IMR-90 (cell line): ENCODE measurements at regions not wholly inside any gene's neighbourhood (a gene's known extent, or its start where the extent isn't known, plus 50 kb on each side); places are given as distances from the start of the nearest gene placed in this dataset.

Source experiments
- ATAC-seq: fragments of 200-7000 bp; cut with Tn5 transposase; 2 replicates; pipeline ENCODE4 v1.9.1; 2020; ENCODE audit warnings: low read depth, mild to moderate bottlenecking, moderate library complexity
- BruUV-seq: library from RNA; stranded (reverse); fragments of 400-500 nt; replicated peaks from 2 replicates; lab custom pipeline; 2021; lab: Mats Ljungman, UMichigan
- CTCF ChIA-PET: fragments of 300-600 bp; formaldehyde crosslinking; extraction: SDS; loops from one replicate; lab custom pipeline; 2021; ENCODE audit warnings: antibody characterized with exemption; lab: Yijun Ruan, JAX
- POLR2A ChIA-PET: fragments of 300-600 bp; sonication (Branson Sonifier 250); formaldehyde crosslinking; loops from one replicate; lab custom pipeline; 2022; ENCODE audit warnings: antibody characterized with exemption; ENCODE audit not compliant: unreplicated experiment; lab: Charles Lee
- DNase-seq: peaks from one replicate; pipeline ENCODE4 v3.0.0; 2013
- H2AFZ ChIP-seq: replicated peaks from 2 replicates; pipeline ENCODE3; 2013; ENCODE audit warnings: low read length, mild to moderate bottlenecking; ENCODE audit not compliant: poor library complexity
- H2AK5ac ChIP-seq: 2 replicates; pipeline ENCODE4 v1.6.1; 2013; ENCODE audit warnings: low read depth, low read length, inconsistent platforms
- H2AK9ac ChIP-seq: replicated peaks from 2 replicates; pipeline ENCODE3; 2013; ENCODE audit warnings: mild to moderate bottlenecking, low read depth, low read length, moderate library complexity; ENCODE audit not compliant: poor library complexity
- H2BK120ac ChIP-seq: 2 replicates; pipeline ENCODE4 v1.6.1; 2013; ENCODE audit warnings: low read depth, low read length, inconsistent platforms
- H2BK15ac ChIP-seq: 3 replicates; pipeline ENCODE4 v1.6.1; 2013; ENCODE audit warnings: low read depth, low read length, inconsistent platforms
- H2BK20ac ChIP-seq: 2 replicates; pipeline ENCODE4 v1.6.1; 2013; ENCODE audit warnings: low read depth, mild to moderate bottlenecking, inconsistent platforms, low read length, moderate library complexity
- H2BK5ac ChIP-seq: 2 replicates; pipeline ENCODE4 v1.6.1; 2013; ENCODE audit warnings: mild to moderate bottlenecking, low read depth, low read length, inconsistent platforms; ENCODE audit not compliant: poor library complexity, severe bottlenecking
- H3K14ac ChIP-seq: replicated peaks from 2 replicates; pipeline ENCODE4 v1.6.1; 2013; ENCODE audit warnings: low read depth, low read length, inconsistent platforms
- H3K18ac ChIP-seq: 2 replicates; pipeline ENCODE4 v1.6.1; 2013; ENCODE audit warnings: low read depth, low read length, control low read depth
- H3K23ac ChIP-seq: 2 replicates; pipeline ENCODE4 v1.6.1; 2013; ENCODE audit warnings: low read depth, low read length, inconsistent platforms
- H3K27ac ChIP-seq: 2 replicates; pipeline ENCODE4 v1.5.1; 2013; ENCODE audit warnings: mild to moderate bottlenecking, control low read depth, low read length; ENCODE audit not compliant: insufficient read depth
- H3K27me3 ChIP-seq: 2 replicates; pipeline ENCODE4 v1.6.1; 2013; ENCODE audit warnings: low read length; ENCODE audit not compliant: control insufficient read depth, insufficient read depth
- H3K36me3 ChIP-seq: 2 replicates; pipeline ENCODE4 v1.6.1; 2013; ENCODE audit warnings: low read length, mixed read lengths; ENCODE audit not compliant: control insufficient read depth, insufficient read depth
- H3K4ac ChIP-seq: 2 replicates; pipeline ENCODE4 v1.6.1; 2013; ENCODE audit warnings: low read depth, low read length, inconsistent platforms
- H3K4me1 ChIP-seq: 2 replicates; pipeline ENCODE4 v1.6.1; 2013; ENCODE audit warnings: low read length, mixed read lengths; ENCODE audit not compliant: control insufficient read depth, insufficient read depth
- H3K4me2 ChIP-seq: 2 replicates; pipeline ENCODE4 v1.6.1; 2013; ENCODE audit warnings: low read depth, mild to moderate bottlenecking, control low read depth, low read length, moderate library complexity
- H3K4me3 ChIP-seq: 2 replicates; pipeline ENCODE4 v1.5.1; 2013; ENCODE audit warnings: low read depth, mild to moderate bottlenecking, control low read depth, low read length, moderate library complexity; ENCODE audit not compliant: insufficient read depth
- H3K56ac ChIP-seq: 2 replicates; pipeline ENCODE4 v1.6.1; 2013; ENCODE audit warnings: low read length, inconsistent platforms; ENCODE audit not compliant: insufficient read depth; ENCODE audit errors: extremely low read depth
- H3K79me1 ChIP-seq, 2 experiments: 2 replicates each; pipeline ENCODE4 v1.6.1; 2013; ENCODE audit warnings: low read length in 2 of 2, inconsistent platforms in 1 of 2, low read depth in 1 of 2
- H3K9ac ChIP-seq: 2 replicates; pipeline ENCODE4 v1.6.1; 2013; ENCODE audit warnings: low read depth, low read length, control low read depth
- H3K9me1 ChIP-seq: 2 replicates; pipeline ENCODE4 v1.6.1; 2013; ENCODE audit warnings: low read length, inconsistent platforms; ENCODE audit not compliant: insufficient read depth
- H3K9me3 ChIP-seq: 2 replicates; pipeline ENCODE4 v1.6.1; 2013; ENCODE audit warnings: low read length; ENCODE audit not compliant: control insufficient read depth, insufficient read depth
- H4K20me1 ChIP-seq: 2 replicates; pipeline ENCODE4 v1.6.1; 2013; ENCODE audit warnings: low read length, inconsistent platforms; ENCODE audit not compliant: insufficient read depth
- H4K5ac ChIP-seq: 2 replicates; pipeline ENCODE4 v1.6.1; 2013; ENCODE audit warnings: mild to moderate bottlenecking, low read depth, low read length, control low read depth
- H4K8ac ChIP-seq, 2 experiments: 2 replicates each; pipeline ENCODE4 v1.6.1; 2013; ENCODE audit warnings: low read depth in 2 of 2, low read length in 2 of 2, control low read depth in 1 of 2, inconsistent platforms in 1 of 2
- H4K91ac ChIP-seq: 2 replicates; pipeline ENCODE4 v1.6.1; 2013; ENCODE audit warnings: low read depth, low read length, inconsistent platforms; ENCODE audit not compliant: insufficient read depth
- CEBPB ChIP-seq: IDR thresholded peaks from 2 replicates; pipeline ENCODE4 v1.6.1; 2012; ENCODE audit warnings: low read depth, low read length, improper control_type of control experiment
- MAFK ChIP-seq: IDR thresholded peaks from 2 replicates; pipeline ENCODE4 v1.6.1; 2012; ENCODE audit warnings: low read depth, low read length, improper control_type of control experiment
- MAZ ChIP-seq: IDR thresholded peaks from 2 replicates; pipeline ENCODE4 v1.6.1; 2012; ENCODE audit warnings: low read depth, mild to moderate bottlenecking, low read length, improper control_type of control experiment, moderate library complexity, borderline replicate concordance
- MXI1 ChIP-seq: IDR thresholded peaks from 2 replicates; pipeline ENCODE4 v1.6.1; 2012; ENCODE audit warnings: low read depth, mild to moderate bottlenecking, low read length, moderate library complexity, borderline replicate concordance
- NFE2L2 ChIP-seq: fragments of 150-350 bp; IDR thresholded peaks from 2 replicates; pipeline ENCODE4 v1.6.1; 2016; ENCODE audit warnings: low read depth, mild to moderate bottlenecking, low read length
- RAD21 ChIP-seq: IDR thresholded peaks from 2 replicates; pipeline ENCODE4 v1.6.1; 2012; ENCODE audit warnings: low read length, improper control_type of control experiment
- SMC3 ChIP-seq: fragments of 150-350 bp; IDR thresholded peaks from 2 replicates; pipeline ENCODE4 v1.6.1; 2016; ENCODE audit warnings: low read depth, mild to moderate bottlenecking, antibody characterized with exemption, low read length, moderate library complexity
- WGBS, 2 experiments: methylation state at CpG; one replicate each; pipeline versions ENCODE4 v1.1.5 to v1.1.7; 2013; ENCODE audit warnings: missing lambda C conversion rate in 2 of 2; ENCODE audit not compliant: insufficient read length in 1 of 2; ENCODE audit errors: extremely low coverage in 2 of 2; 5-methylcytosine and 5-hydroxymethylcytosine counted together
- dilution Hi-C: fragments of 300-500 bp; cut with HindIII; formaldehyde crosslinking; loops from one replicate; pipeline ENCODE4 v1.14.3; 2018; ENCODE audit warnings: low sequenced_read_pairs; ENCODE audit not compliant: unreplicated experiment
- in situ Hi-C: fragments of 300-500 bp; cut with MboI; formaldehyde crosslinking; loops from 3 replicates; pipeline ENCODE4 v1.14.3; 2019; ENCODE audit warnings: low sequenced_read_pairs, inconsistent platforms, mixed read lengths
- intact Hi-C: fragments of 100-400 bp; cut with micrococcal nuclease; formaldehyde crosslinking; loops from 2 replicates; pipeline ENCODE4 v1.10.0; 2022

- H2BK15ac ChIP-seq: no peak overlapping the region
- in situ Hi-C loops: no loop called here
- no peak overlapping the region for H3K23ac ChIP-seq
- no peak overlapping the region for H4K5ac ChIP-seq
- no peak overlapping the region for H2BK5ac ChIP-seq
- no peak overlapping the region for H2BK20ac ChIP-seq
- TF ChIP-seq SMC3: no peak
- no peak for TF ChIP-seq MXI1
- TF ChIP-seq NFE2L2: no peak
- no peak for TF ChIP-seq RAD21
- no peak for TF ChIP-seq CEBPB
- no peak for TF ChIP-seq MAZ
- TF ChIP-seq MAFK: no peak
- H4K91ac ChIP-seq: no peak overlapping the region
- H3K36me3 ChIP-seq: no peaks in the 10 kb centered on the region
- no peaks in the 10 kb centered on the region for H4K20me1 ChIP-seq
- H3K14ac ChIP-seq: no peak overlapping the region
- no peaks in the 10 kb centered on the region for H3K79me1 ChIP-seq
- no peak for ATAC-seq
- H3K9me3 ChIP-seq: peaks cover 5% of the 10 kb centered on the region
- POLR2A ChIA-PET: no interaction called here
- CTCF ChIA-PET: no interaction called here
- no peak overlapping the region for H4K8ac ChIP-seq
- no peak overlapping the region for H3K56ac ChIP-seq
- no peak overlapping the region for H3K9ac ChIP-seq
- dilution Hi-C loops: no loop called here
- no peak overlapping the region for H2AK9ac ChIP-seq
- 0 out of 2 replicates have a peak, but pooled peaks cover 3% of the 10 kb centered on the region for H3K9me1 ChIP-seq
- DNase-seq: no peak
- 100% methylated on average over 1 of the region's 5 CpGs; no CpG with 5 or more reads in 1 of the 2 experiments for WGBS, 2 experiments
- H3K27me3 ChIP-seq: peaks cover 12% of the 10 kb centered on the region
- H3K4me3 ChIP-seq: no peak overlapping the region
- H2AK5ac ChIP-seq: no peak overlapping the region
- H2AFZ ChIP-seq: no peak overlapping the region
- peaks cover 2% of the 10 kb centered on the region; the same call in 1 of the 2 replicates for H3K4me1 ChIP-seq
- no peak overlapping the region for H3K4ac ChIP-seq
- H3K27ac ChIP-seq: no peak overlapping the region
- intact Hi-C loops: no loop called here
- H3K18ac ChIP-seq: no peak overlapping the region
- H3K4me2 ChIP-seq: no peak overlapping the region
- no TSS peak for BruUV-seq
- H2BK120ac ChIP-seq: no peak overlapping the region
Observed at GRCh38 chr22:27685515-27685914, 116.0 kb downstream of the MN1 start.
